Body of pancreas (tissue), 4 donors: ENCODE measurements at regions not wholly inside any gene's neighbourhood (a gene's known extent, or its start where the extent isn't known, plus 50 kb on each side); places are given as distances from the start of the nearest gene placed in this dataset.

ENCODE experiments used
- POLR2A ChIP-seq, 3 donors: fragments of 450-650 bp; IDR thresholded peaks; one replicate each; pipeline ENCODE4 v1.6.1; 2016; ENCODE audit warnings: antibody characterized with exemption in 3 of 3, mild to moderate bottlenecking in 2 of 3
- TF ChIP-seq, protein P1 (sequence below), 7 experiments: fragments of 450-650 bp in 4 of 7; fragments of 200-600 bp in 3 of 7; sonication (generic) in 3 of 7; IDR thresholded peaks; one replicate each; pipeline ENCODE4 v1.5.1; 2016 to 2019; ENCODE audit warnings: antibody characterized with exemption in 7 of 7

DNA sequence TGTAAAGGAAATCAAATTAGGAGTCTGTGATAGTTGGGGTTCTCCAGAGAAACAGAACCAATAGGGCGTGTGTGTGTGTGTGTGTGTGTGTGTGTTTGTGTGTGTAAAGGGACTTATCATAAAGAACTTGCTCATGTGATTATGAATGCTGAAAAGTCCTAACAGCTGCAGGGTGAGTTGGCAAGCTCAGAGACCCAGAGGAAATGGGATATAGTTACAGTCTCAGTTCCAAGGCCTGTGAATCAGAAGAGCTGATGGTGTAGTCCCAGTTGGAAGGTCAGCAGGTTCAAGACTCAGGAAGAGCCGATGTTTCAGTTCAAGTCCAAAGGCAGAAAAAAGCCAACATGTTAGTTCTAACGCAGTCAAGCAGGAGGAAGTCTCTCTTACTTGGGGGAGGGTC, 214.2 kb downstream of the ELAVL2 start:
- no peak for TF ChIP-seq POLR2A (IDR thresholded peaks at IDR 0.05)
- TF ChIP-seq, protein P1, sequence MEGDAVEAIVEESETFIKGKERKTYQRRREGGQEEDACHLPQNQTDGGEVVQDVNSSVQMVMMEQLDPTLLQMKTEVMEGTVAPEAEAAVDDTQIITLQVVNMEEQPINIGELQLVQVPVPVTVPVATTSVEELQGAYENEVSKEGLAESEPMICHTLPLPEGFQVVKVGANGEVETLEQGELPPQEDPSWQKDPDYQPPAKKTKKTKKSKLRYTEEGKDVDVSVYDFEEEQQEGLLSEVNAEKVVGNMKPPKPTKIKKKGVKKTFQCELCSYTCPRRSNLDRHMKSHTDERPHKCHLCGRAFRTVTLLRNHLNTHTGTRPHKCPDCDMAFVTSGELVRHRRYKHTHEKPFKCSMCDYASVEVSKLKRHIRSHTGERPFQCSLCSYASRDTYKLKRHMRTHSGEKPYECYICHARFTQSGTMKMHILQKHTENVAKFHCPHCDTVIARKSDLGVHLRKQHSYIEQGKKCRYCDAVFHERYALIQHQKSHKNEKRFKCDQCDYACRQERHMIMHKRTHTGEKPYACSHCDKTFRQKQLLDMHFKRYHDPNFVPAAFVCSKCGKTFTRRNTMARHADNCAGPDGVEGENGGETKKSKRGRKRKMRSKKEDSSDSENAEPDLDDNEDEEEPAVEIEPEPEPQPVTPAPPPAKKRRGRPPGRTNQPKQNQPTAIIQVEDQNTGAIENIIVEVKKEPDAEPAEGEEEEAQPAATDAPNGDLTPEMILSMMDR (IDR thresholded peaks at IDR 0.05) = no peak
